Right kidney (tissue), 1 donor: ENCODE measurements at regions not wholly inside any gene's neighbourhood (a gene's known extent, or its start where the extent isn't known, plus 50 kb on each side); places are given as distances from the start of the nearest gene placed in this dataset.

Source experiments
- DNase-seq: peaks from one replicate; pipeline ENCODE4 v3.0.0-alpha.2; 2016

DNA sequence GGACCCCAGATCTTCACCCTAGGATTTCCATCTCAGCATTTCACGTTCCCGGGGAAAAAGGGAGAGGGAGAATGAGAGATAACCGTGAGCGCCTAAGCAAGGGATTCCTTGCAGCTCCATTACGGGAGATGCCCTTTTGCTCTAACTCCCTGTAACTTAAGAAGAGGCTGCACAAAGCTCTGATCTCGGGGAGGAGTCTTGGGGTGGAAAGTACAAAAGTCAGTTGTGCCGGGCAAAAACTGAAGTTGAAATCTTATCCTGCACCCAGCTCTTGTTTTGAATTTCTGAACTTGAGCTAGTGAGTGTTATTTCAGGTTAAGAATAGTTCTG lies 256.4 kb upstream of the SOX21 start:
- DNase-seq: no peak

DNA sequence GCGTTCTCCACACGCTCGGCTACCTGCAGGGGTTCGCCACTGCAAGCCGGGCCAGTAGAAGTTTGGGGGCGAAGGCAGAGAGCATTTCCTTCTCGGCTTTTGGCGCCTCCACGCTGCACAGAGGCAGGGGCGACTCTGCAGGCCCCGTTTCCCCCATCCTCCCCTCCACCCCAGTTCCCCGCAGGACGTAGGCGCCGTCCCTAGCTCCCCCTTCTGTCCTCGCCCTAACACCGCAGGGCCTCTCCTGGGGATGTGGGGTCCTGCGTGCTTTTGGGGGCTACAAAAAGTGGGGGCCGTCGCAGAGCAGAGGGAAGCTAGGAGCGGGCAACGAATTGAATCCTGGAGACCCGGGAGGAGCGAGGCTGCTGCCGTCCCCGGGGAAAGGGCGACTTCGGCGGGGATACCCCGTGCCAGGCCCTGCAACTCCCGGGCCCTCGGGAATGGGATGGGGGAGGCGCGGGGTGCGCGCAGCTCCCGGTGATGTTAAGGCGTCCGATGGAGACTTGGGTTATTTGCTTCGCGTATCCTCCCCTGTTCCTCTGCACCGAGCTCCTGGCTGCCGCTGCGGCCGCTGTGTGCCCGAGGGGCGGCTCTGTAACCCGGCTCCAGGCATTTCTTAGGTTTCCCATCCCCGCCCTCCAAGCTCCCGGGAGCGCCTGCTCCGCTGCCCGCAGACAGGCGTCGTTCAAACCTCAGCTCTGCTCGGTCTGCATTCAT lies 255.9 kb upstream of the SOX21 start:
- DNase-seq: peak; percentile 74

DNA sequence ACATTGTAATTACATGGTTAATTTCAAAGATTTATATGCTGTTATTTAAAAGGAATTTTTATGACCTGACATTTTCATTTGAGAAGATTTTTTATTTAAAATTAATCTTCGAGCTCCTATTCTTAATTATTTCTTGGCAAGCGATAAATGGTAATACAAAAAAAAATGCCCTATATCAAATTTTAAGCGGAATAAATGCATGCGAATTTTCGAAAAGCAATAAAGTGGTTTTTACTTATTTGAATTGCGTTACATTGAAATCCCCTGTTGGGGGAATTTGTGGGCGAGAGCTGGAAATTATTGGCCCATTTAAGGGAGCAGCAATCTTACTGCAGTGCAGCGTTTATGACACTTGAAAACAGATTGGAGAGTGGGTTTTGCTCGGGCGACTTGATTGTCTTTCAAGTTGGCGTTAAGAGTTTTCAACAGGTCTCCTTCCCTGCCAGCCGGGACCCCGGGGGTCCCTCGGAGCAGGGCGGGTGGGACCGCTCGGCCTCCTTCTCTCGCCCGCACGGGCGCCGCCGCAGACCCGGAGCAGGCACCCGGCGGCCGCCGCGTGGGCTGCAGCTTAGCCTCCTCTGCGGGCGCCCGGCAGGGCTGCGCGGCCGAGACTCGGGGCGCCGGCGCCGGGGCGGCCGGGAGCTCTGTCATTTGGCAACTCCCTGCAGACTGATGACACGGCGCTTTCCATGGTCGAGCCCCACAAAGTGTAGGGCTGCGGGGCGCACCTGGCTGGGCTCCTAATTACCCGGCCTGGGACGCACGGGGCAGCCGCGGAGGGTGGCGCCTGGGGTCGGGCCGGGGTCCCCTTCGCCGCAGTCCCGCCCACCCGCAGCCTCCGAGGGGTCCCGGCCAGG lies 255.1 kb upstream of the SOX21 start:
- DNase-seq: peak; percentile 82

DNA sequence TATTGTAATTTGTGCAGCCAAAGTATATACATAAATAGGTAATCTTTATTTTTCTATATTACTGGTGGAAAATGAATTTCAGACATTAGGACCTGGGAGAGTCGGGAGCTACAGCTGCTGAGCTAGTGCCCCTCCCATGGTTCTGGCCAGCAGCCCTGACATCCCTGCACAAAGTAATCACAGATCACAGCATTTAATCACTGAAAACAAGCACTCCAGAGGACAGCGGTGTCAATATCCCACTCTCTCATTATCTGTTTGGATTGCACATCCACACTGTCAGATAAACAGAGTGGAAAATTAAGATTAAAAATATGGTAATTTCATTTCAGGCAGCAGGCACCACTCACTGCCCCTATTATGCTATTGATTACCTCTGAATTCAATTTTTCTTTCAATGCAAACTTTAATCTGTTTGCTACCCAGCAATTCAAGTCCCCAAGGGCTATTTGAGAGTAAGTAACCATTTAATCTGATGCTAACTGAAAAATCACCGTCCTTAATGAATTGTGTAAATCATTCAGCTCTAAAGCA lies 254.1 kb upstream of the SOX21 start:
- no peak for DNase-seq

DNA sequence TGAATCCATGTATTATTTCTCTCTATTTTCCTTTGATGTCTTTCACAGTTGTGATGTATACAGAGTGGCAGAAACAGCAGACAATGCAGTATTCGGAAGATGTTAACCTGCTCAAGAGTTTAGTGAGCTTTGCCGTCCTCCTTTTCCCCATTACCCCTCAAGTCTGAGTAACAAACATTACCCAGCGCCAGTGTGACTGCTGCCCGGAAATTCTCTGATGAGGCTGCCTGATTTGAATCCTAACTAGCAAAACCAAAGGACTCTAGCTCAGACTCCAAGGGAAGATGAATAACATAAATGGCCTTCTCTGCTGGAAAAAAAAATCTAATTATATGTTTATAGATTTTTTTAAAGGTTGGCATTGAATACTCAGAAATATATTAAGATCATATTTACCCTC lies 247.3 kb upstream of the SOX21 start:
- DNase-seq: no peak

DNA sequence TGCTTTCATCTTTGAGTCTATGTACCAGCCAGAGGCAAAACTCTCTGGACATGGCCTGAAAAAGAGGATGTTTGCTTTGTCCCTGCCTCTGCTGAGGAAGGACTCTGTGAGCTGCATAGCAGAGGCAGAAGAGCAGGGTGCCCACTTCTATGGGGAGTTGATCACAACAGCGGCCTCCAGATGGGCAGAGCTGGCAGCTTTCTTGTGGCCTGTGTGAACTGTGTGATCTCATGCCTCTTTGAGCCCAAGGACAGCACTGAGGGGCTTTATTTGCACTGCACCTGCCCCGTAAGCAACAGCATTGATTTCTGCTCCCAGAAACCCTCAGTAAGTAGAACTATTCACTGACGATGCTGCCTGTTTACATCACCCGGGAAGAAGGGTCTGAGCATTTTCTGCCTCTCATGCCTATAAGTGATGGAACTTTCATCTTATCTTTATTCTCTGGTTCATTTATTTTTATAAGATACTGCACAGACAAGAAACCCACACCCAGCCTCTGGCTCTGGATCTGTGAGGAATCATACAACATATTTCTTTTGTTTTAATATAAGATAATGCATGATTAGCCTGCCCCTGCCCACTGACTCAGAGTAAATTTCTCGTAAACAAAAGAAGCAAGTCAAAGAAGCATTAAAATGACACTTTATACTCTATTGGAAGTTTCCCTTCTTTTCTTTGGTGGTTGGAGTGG lies 244.2 kb upstream of the SOX21 start:
- no peak for DNase-seq

DNA sequence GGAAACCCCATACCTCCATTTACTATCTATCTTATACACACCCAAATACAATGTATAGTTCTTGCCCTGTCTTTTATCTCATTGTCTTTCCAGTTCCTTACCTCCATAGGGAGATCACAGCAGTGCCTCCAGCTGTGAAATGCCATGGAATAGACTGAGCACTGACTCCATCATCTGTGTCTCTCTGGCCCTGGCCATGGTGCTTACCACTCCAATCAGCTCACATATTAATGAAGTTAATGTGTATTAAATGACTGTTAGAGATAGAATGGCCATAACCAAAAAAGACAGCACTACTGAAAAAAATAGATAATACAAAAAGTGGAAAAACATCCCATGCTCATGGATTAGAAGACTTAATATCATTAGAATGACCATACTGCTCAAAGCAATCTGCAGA lies 240.4 kb upstream of the SOX21 start:
- no peak for DNase-seq

DNA sequence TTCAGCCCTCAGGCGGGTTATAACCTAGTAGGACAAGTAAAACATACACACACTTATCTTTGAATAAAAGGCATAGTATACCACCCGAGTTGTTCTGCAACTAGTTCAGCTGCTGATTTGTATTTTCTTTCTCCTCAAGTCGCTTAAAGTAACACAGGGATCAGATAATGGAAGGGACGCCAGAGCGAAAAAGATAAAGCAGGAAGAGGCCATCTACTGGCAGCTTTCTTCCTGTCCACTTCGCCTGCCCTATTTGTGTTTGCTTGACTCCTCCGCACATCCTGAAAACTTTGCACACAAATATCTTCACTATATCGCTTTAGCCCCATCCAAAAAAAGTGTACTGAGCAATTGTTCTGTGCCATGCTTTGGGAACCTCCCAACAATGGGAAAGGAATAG lies 238.0 kb upstream of the SOX21 start:
- no peak for DNase-seq

DNA sequence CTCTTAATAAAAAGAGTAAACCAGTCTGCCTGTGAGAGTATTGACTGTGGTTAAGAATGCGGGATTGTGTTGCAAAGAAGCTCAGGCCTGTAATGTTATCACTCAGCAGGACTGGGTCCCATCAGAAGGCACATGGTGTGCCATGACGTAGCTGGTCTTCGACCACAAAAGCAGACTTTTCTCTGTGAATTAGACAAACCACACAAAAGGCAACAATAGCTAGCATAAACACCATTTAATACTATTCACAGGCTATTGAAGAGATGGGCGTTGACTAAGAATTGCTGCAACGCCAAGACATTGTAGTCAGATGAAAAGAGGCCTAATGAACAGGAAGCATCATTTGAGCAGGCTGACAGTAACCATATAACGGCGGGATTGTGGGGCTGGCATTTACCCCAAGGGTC lies 235.6 kb upstream of the SOX21 start:
- DNase-seq: no peak

DNA sequence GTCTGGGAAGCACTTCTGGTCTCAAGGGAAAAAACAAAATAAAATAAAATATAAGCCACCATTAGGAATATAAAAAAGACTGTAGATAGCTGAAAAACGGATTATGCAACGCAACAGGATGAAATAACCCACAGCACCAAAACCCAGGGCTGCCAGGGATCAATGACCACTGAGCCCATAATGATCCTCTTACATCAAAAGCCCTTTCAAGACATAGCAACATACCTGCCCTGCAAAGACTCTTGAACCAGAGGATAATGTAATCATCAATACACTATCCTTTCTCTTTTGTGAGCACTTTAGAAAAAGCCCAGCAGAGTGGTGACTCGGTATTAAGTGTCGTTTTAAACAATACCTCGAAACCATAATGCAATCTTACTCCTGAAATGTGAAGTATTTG lies 235.0 kb upstream of the SOX21 start:
- no peak for DNase-seq

DNA sequence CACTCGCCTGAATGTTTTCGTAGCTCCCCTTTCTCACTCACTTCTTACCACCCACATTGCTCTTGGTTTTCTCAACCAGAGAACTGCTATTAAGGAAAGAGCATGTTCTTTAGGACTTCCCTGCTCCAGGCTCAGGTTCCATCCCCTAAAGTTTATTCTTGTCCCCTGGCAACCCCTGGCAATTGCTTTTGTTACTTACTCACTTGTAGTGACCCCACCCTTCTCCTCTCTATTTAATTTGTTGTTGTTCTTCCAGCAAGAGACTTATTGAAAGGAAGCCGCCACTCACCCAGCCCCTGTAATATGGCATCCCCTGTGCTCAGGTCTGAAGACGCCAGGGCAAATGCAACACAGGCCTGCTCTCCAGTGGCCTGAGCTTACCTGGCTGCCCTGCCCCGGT lies 233.7 kb upstream of the SOX21 start:
- DNase-seq: no peak

DNA sequence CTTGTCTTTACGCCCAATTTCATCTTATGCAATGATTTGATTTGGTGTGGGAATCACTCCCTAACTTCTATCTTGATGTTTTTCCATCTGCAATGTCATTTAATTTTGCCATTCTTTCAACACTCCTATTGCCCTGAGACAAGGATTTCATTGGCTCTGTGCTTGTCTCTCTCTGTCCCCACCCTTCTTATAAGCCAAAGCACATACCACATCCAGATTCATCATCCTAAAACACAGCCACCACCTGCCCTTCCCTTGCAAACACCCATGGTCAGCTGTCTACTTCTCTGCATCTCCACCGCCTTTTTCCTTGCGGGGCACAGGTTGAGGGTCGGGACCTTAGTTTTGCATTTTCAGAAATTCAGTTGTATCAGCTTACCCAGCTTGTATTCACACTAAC lies 225.8 kb upstream of the SOX21 start:
- no peak for DNase-seq

DNA sequence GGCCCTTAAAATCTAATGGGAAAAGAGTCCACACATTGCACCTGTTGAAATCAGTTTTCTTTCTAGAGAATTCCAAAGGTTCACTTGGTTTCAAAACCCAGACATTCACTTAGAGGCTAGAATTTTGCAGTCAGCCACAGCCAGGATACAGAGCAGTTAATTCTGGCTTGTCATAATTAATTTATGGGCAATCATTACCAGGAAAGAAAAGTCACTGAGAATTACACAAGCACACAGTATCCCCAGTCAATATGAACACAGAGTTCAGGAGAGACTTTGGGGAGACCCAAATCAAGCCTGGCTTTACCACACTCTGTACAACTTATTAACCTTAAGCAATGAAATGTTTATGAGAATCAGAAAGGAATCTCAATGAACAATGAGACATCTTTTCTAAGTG lies 224.3 kb upstream of the SOX21 start:
- no peak for DNase-seq

DNA sequence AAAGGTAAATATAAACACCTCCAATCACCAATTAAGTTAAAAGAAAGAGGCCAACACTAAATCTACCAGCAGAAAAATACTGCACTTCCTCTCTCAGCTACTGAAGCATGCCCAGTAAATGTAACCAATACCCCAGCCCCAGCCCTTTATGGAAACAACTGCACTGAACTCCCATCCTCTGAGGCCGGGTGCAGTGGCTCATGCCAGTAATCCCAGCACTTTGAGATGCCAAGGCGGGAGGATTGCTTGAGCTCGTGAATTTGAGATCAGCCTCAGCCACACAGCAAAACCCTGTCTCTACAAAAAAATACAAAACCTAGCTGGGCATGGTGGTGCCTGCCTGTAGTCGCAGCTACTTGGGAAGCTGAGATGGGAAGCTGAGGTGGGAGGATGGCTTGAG lies 221.6 kb upstream of the SOX21 start:
- no peak for DNase-seq

DNA sequence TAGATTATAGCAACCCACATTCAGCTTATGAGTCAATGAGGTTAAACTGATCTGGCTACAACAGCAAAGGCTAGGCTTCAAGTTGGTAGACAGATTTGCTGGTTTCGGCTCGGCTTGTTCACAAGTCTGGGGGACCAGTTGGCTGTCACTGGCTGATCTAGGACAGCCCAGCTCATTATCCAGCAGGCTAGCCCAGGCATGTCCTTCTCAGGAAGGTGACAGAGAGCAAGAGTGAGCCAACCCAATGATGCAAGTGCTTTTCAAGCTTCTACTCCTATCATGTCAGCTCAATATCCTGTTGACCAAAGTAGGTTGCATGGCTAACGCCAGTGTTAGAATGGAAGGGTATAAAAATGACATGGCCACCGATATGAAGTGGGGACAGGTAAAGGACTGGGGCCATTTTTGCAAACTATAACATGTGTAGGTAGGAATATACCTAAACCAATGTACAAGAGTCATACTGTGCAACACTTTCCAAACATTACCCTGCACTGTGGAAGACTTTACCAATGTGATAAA lies 220.9 kb upstream of the SOX21 start:
- no peak for DNase-seq

DNA sequence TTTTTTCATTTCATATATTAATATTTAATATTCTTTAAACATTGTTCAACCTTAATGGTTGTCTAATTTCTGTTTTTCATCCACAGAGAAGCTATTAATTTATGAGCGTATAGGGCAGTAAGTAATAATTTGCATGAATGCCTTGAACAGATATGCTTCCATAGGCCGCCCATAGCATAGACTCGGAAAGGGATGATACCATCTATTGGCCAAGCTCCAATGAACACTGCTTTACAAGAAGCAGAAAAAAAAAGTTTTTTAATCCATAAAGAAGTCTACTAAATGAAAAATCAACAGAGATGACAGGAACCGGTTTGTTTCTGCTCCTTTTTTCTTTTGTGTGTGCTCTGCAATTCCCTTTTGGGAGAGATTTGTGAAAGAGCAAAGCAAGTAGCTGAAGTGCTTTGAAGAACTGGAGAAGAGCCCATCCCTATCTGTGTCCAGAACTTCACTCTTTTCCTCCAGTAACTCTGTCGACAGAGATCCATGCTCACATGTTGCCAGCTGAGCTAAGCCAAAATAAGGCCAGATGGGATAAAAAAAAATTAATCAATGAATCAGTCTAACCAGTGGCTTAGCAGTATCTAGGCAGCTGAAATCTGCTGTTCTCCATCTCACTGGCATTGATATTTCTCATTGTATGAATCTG lies 215.9 kb upstream of the SOX21 start:
- no peak for DNase-seq

DNA sequence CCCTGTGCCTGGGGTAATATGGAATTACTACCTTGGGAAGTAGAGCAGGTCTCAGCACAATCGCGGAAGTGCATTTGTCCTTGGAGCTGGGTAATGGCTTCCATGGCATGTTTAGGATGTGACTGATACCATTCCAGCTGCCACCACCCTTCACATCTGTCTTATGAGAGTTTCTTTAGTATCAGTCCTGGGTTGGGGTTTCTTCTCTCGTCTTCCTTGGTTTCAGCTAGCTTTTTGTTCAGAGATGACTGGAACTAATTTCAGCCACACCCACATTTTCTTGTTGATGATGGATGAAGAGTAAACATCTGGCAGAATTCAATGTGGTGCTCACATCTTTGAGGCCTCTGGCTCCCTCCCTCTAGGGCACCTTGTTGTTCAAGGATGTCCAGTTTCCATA lies 212.9 kb upstream of the SOX21 start:
- DNase-seq: no peak

DNA sequence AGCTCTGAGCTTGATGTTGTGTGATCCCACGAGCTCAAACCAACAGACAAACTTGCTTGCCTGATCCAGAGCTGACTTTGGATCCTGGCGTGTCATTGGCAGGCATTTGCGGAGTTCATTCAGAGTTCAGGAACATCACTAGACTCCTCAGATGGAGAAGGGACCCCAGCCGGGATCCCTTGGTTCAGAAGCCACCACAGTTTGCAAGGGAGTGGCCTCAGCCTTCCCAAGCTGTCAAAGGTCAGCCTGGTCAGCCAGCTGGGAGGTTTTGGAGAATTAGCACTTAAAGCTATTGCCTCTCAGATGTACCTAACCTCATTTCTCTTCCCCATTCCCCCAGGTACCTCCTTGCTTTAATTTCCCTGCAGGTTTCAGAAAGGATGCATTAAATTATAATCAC lies 208.8 kb upstream of the SOX21 start:
- DNase-seq: no peak

DNA sequence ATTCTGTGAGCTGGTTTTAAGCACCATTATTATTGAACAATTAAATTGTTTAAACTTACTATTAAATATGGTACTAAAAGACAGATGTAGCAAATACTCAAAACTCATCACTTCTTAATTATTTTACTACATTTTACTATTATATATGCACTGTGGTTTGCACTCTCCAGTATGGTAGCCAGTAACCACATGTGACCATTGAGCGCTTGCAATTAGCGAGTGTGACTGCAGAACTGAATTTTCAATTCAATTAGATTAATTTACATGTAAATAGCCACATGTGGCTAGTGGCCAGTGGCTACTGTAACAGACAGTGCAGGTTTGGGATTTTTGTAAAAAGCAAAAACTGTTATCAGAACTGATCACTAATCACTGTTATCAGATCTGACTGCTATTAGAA lies 208.2 kb upstream of the SOX21 start:
- no peak for DNase-seq

DNA sequence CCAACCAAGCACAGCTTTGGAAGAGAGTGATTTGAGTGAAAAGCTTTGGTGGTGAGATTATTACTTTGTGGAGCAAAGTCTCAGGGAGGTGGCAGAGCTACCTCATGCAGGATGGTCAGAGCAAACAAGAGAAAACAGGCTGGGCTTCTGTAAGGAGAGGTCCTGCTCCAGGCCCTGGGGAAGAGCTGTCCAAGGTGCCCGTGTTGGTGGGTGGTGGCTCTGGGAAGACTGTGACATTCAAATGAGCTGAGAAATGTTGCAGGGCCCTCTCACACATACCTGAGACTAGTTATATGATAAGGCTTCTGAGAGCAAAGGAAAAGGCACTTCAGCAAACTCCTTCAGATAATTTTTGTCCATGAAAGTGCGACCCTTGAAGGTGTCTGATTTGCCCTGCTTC lies 205.5 kb upstream of the SOX21 start:
- no peak for DNase-seq

DNA sequence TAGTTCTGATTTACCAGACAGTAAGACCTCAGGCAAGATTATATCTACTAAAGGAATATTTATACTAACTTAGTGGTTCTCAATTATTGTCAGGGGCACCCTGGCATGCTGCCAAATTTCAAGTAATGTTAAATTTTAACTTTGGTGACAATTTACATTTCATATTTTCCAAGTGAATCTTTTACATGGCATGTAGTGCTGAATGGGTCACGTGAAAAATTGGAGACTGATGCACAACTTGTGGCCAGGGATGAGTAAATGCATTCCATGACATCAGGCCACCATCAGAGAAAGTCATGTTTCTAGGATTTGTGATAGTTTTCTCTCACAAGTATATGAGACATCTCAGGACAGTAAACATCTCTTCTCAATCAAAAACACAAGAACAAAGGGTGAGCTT lies 202.6 kb upstream of the SOX21 start:
- DNase-seq: no peak

DNA sequence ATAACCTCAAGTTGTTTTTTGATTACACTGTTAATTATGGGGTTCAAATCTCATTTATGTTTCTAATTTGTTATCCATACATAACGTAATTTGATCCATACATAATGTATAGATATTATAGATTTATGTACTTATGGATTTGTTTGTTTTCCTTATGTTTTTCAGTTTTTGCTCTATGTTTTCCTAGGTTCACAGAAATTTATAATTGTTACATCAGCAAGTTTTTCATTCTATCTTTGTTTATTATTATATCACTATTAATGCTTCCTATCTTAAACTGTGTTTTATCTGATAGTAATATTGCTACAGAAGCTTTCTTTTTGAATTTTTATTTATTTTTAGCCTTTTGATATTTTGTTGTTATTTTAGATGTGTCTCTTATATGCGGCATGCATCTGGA lies 194.3 kb upstream of the SOX21 start:
- DNase-seq: no peak
